Frontal cortex (tissue), 3 donors: ENCODE measurements at regions not wholly inside any gene's neighbourhood (a gene's known extent, or its start where the extent isn't known, plus 50 kb on each side); places are given as distances from the start of the nearest gene placed in this dataset.

Experiments
- DNase-seq, 2 donors: peaks; one replicate each; pipeline ENCODE4 v3.0.0; 2012; ENCODE audit warnings: low spot score in 2 of 2
- FAIRE-seq: peaks from 2 replicates; lab custom pipeline; 2012; peaks lifted over from hg19 to GRCh38; lab: Jason Lieb, UNC
- donor health status: control.
- donor health status: control.
- donor health status: control.

DNA sequence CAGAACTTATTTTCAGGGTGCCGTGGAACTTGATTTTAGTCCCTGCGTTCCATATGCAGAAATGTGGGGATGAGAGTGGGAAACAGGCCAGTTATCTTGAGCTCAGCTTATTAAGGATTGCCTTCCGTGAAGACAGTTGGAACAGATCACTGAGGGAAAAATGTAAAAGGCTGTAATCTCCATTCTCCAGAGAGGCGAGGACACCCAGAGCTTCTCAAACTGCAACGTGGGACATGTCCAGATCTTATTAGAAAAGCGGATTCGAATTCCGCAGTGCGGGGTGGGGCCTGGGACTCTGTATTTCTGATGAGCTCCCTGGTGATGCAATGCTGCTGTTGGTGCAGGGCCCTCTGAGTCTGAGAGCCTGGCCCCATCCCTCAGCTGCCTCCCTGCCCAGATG lies 185.6 kb upstream of the CIBAR2 start:
- FAIRE-seq: no peak
- DNase-seq: no peak

- DNase-seq (no peak), FAIRE-seq (no peak)
Observed at GRCh38 chr16:85300406-85300968, 188.2 kb upstream of the CIBAR2 start.

- DNase-seq (no peak), FAIRE-seq (no peak)
Observed at GRCh38 chr16:85301231-85301630, 189.0 kb upstream of the CIBAR2 start.

GRCh38 chr16:85302018-85302847 lies 190.0 kb upstream of the CIBAR2 start:
- DNase-seq (no peak), FAIRE-seq (no peak)

DNA sequence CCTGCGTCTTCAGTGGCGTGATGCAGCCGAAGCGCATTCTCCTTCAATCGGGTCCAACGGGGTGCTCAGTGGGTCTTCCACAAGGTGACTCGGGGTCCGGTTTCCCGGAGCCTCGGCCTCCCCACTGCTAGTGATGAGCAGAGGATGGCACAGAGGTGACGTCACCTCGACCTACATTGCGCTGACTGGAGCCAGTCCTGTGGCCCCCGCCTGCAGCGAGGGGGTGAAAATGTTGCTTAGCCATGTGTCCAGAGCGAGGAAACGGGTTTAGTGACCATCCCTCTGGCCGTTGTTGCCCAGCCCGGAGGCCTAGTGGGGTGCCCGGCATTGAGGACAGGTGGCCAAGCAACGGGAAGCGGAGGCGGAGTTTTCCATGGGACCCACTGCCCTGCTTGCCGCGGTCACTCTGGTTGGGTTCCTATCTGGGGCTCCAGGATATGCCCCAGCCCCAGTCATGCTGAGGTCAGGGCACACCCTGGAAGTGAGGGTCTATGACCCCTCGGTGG lies 190.6 kb upstream of the CIBAR2 start:
- DNase-seq: no peak

DNA sequence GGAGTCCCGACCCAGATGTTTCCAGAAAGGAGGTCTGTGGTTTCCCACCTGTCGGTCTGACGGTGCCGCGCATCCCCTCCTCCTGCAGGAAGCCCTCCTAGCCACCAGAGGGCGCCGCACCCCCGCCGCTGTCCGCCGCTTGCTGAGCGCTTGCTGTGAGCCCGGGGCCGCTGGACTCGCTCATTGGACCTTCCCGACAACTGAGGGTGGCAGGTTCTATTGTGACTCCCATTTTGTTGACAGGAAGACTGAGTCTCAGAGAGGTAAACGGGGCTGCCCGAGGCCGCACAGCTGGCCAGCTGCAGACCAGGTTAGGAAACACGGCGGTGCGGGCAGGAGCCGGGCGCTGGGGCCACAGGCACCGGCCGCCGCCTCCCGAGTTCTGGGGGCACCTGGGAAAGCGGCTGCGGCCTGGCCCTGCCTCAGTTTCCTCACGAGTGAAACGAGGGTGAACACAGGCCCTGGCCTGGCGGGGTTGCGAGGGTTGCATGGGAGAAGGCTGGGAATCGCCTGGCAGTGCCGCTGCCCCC lies 191.1 kb upstream of the CIBAR2 start:
- FAIRE-seq (no peak), DNase-seq (peak; percentile 63 to 81)

More for the DNA sequence above, 190.6 kb upstream of the CIBAR2 start:
- no peak for FAIRE-seq

- FAIRE-seq: no peak
Observed at GRCh38 chr16:85304337-85304736, 192.1 kb upstream of the CIBAR2 start.

DNA sequence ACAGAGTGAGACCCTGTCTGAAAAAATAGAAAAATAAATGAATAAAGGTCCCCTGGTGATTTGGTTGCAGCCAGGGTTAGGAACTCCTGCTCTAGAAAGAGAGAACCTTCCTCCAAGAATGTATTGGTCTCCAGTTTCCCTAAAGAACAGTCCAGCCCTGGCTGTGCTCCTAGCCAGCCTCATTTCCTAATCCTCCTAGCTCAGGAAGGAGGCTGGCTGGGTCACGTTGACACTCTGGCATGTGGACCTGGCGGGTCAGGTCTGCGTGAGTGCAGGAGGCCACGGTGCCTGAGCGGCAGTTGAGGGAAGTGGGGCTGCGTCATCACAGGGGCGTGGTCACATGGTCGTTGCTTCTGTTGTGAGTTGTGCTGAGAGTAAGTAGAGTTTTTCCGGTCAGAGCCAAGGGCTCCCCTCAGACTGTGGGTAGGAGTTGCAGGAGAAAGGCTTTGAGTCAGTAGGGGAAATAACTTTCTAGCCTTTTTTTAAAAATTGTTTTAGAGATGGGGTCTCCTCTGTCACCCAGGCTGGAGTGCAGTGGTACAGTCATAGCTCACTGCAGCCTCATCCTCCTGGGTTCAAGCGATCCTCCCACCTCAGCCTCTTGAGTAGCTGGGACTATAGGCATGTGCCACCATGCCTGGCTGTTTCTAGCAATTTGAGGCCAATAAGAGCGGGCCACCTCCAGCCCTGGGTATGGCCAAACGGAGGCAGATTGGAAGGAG lies 194.0 kb upstream of the CIBAR2 start:
- DNase-seq (peak; percentile 51 to 54), FAIRE-seq (no peak)

More at GRCh38 chr16:85304337-85304736, 192.1 kb upstream of the CIBAR2 start:
- DNase-seq: no peak

- FAIRE-seq (no peak), DNase-seq (no peak)
Observed at GRCh38 chr16:85306793-85307551, 194.7 kb upstream of the CIBAR2 start.

DNA sequence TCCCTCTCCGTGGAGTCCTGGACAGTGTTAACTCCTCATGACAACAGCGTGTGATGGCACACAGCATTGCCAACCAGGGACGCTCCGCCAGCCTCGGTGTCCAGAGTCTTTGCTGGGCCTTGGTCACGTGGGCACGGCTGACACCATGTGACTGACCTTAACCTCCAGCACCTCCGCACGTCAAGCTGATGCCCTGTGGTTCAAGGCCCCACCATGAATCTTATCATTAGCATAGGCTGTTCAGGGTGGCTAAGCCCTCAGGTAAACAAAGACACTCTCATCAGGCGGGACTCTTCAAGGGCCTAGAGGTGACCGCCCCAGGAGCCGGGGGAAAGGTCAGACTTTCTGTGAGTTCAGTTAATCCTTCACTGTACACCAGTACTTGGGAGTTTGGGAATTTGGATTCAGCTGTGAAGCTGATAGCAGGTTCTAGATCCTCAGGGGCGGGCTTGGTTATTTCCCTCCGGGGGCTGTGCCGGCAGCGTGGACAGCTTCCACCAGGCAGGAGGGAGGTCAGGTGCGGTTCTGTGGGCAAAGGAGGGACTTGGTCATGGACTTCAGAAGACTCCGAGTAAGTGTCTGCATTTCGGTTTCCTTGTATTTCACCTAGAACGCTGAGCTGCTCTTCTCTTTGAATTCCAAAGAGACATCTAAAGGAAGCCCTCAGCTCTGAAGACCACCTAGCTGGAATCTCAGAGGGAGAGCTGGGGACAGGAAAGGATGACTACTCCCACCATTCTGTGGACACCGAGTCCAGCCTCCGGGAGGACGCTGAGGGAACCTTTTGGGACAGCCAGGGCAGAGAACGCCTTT lies 195.5 kb upstream of the CIBAR2 start:
- FAIRE-seq: no peak

GRCh38 chr16:85308611-85309540 lies 196.6 kb upstream of the CIBAR2 start:
- DNase-seq (no peak), FAIRE-seq (no peak)

More for the DNA sequence above, 195.5 kb upstream of the CIBAR2 start:
- no peak for DNase-seq

- no peak for FAIRE-seq
Observed at GRCh38 chr16:85309656-85310587, 197.7 kb upstream of the CIBAR2 start.

GRCh38 chr16:85310868-85311585 lies 198.8 kb upstream of the CIBAR2 start:
- FAIRE-seq (no peak), DNase-seq (no peak)

More at GRCh38 chr16:85309656-85310587, 197.7 kb upstream of the CIBAR2 start:
- peak; percentile 69 to 78 for DNase-seq

- no peak for FAIRE-seq
Observed at GRCh38 chr16:85311741-85312140, 199.5 kb upstream of the CIBAR2 start.

GRCh38 chr16:85312174-85312573 lies 199.9 kb upstream of the CIBAR2 start:
- FAIRE-seq (no peak), DNase-seq (no peak)

More at GRCh38 chr16:85311741-85312140, 199.5 kb upstream of the CIBAR2 start:
- DNase-seq: no peak
